Heart left ventricle (tissue), 16 donors: ENCODE measurements at regions not wholly inside any gene's neighbourhood (a gene's known extent, or its start where the extent isn't known, plus 50 kb on each side); places are given as distances from the start of the nearest gene placed in this dataset.

Experiments used
- ATAC-seq, 4 donors: fragments of 200-7000 bp; cut with Tn5 transposase; one replicate each; pipeline ENCODE4 v1.9.1; 2020 to 2022; ENCODE audit warnings: moderate library complexity in 4 of 4, mild to moderate bottlenecking in 3 of 4, moderate number of reproducible peaks in 1 of 4
- DNase-seq, 5 donors: peaks; one replicate each; pipeline ENCODE4 v3.0.0-alpha.2; 2020
- H3K27ac ChIP-seq, 12 donors: fragments of 200-600 bp; sonication (generic) in 4 of 12; one replicate each; pipeline versions ENCODE4 v1.5.0 to v1.8.0; 2016 to 2022; ENCODE audit warnings: mild to moderate bottlenecking in 2 of 12
- H3K27me3 ChIP-seq, 9 donors: fragments of 200-600 bp; sonication (generic) in 2 of 9; one replicate each; pipeline versions ENCODE4 v1.5.1 to v1.8.0; 2016 to 2022; ENCODE audit warnings: mild to moderate bottlenecking in 3 of 9
- H3K36me3 ChIP-seq, 9 donors: fragments of 200-600 bp; sonication (generic) in 2 of 9; one replicate each; pipeline versions ENCODE4 v1.5.0 to v1.8.0; 2018 to 2022; ENCODE audit warnings: mild to moderate bottlenecking in 2 of 9
- H3K4me1 ChIP-seq, 12 donors: fragments of 200-600 bp; sonication (generic) in 4 of 12; one replicate each; pipeline versions ENCODE4 v1.5.0 to v1.8.0; 2016 to 2022; ENCODE audit warnings: mild to moderate bottlenecking in 3 of 12
- H3K4me3 ChIP-seq, 12 donors: fragments of 200-600 bp; sonication (generic) in 4 of 12; one replicate each; pipeline versions ENCODE4 v1.5.0 to v1.8.0; 2017 to 2022; ENCODE audit warnings: mild to moderate bottlenecking in 9 of 12, moderate library complexity in 4 of 12
- H3K9me3 ChIP-seq, 12 donors: fragments of 200-600 bp; sonication (generic) in 4 of 12; one replicate each; pipeline versions ENCODE4 v1.5.0 to v1.8.0; 2016 to 2022; ENCODE audit warnings: mild to moderate bottlenecking in 1 of 12
- CTCF ChIP-seq, 12 donors: fragments of 200-600 bp; sonication (generic) in 4 of 12; IDR thresholded peaks; one replicate each; pipeline versions ENCODE4 v1.5.0 to v1.8.0; 2018 to 2022; ENCODE audit warnings: antibody characterized with exemption in 12 of 12, mild to moderate bottlenecking in 5 of 12
- POLR2A ChIP-seq, 2 donors: fragments of 450-650 bp; IDR thresholded peaks; one replicate each; pipeline ENCODE4 v1.6.1; 2017; ENCODE audit warnings: antibody characterized with exemption in 2 of 2, mild to moderate bottlenecking in 2 of 2, moderate library complexity in 2 of 2
- WGBS, 4 donors: extraction: QIAGEN DNeasy Blood & Tissue Kit in 2 of 4; methylation state at CpG; one replicate each; pipeline versions ENCODE4 v1.1.5 to v1.1.7; 2013 to 2018; 5-methylcytosine and 5-hydroxymethylcytosine counted together
- intact Hi-C, 10 donors: fragments of 100-400 bp; cut with DNase I; formaldehyde crosslinking; loops; one replicate each; pipeline versions ENCODE4 v1.11.1 to v1.14.2; 2022
- donor health status: ischemic (EF 13 %, LVEDD 7.1; RV severe dilation, severe dysfunction).
- donor health status: healthy with polysubstance abuse.
- donor health status: DM: no; HTN: yes; CAD: no.
- donor health status: DM: no; HTN: no; CAD: no.
- donor health status: ischemic (EF 25% LVEDD 6.9; RV normal size, moderate dysfunction).
- donor health status: ischemic (EF 25% LVEDD 5.7; RV mildly dilated, moderate dysfunction).
- donor health status: healthy.
- donor health status: DM: yes; HTN: yes; CAD: no.
- donor health status: ischemic (EF 35%, LVEDD 5.7; RV mildly dilated, moderate dysfunction).
- donor health status: nonischemic (EF 11% LVEDD 7.7; RV severe dilation, severe dysfunction).
- donor health status: DM: yes; HTN: yes; CAD: no.
- donor health status: PGD.
- donor health status: ischemic (EF 29% LVEDD 5.4; RV normal size, mild dysfunction).
- donor health status: nonischemic (EF 23%, LVEDD 6.1; RV moderate dilation, normal function).

- Histone ChIP-seq H3K27ac (no peak overlapping the region), H3K4me3 (no peak overlapping the region), H3K9me3 (peaks cover 0 to 20% (median 3%) of the 10 kb centered on the region in 12 donors), H3K27me3 (no peaks in the 10 kb centered on the region), H3K36me3 (no peaks in the 10 kb centered on the region), H3K4me1 (no peaks in the 10 kb centered on the region)
- ATAC-seq (no peak), DNase-seq (no peak)
- intact Hi-C loops, result no loop called here
- TF ChIP-seq CTCF (IDR thresholded peaks at IDR 0.05) (no peak), POLR2A (IDR thresholded peaks at IDR 0.05) (no peak)
- WGBS, 4 donors, result 78 to 83% (median 81%) methylated on average over 1 of the region's 1 CpG
Observed at GRCh38 chr13:90585392-90585791, 762.1 kb upstream of the MIR17HG start.

- ATAC-seq (no peak), DNase-seq (no peak)
- 67 to 78% (median 73%) methylated on average over 1 of the region's 1 CpG for WGBS, 4 donors
- intact Hi-C loops, result no loop called here
- no peaks in the 10 kb centered on the region for H3K27me3 ChIP-seq
- TF ChIP-seq CTCF (IDR thresholded peaks at IDR 0.05) (no peak), POLR2A (IDR thresholded peaks at IDR 0.05) (no peak)
- no peak overlapping the region for H3K27ac ChIP-seq
- no peaks in the 10 kb centered on the region for H3K36me3 ChIP-seq
- H3K9me3 ChIP-seq, result peaks cover 0 to 18% (median 0%) of the 10 kb centered on the region in 12 donors
- H3K4me1 ChIP-seq, result no peaks in the 10 kb centered on the region
- no peak overlapping the region for H3K4me3 ChIP-seq
Observed at GRCh38 chr13:90591260-90591926, 756.1 kb upstream of the MIR17HG start.

- Histone ChIP-seq H3K27me3 (no peaks in the 10 kb centered on the region), H3K36me3 (no peaks in the 10 kb centered on the region), H3K27ac (no peak overlapping the region), H3K4me3 (no peak overlapping the region), H3K4me1 (no peaks in the 10 kb centered on the region), H3K9me3 (peaks cover 0 to 18% (median 0%) of the 10 kb centered on the region in 12 donors)
- no peak for TF ChIP-seq CTCF (IDR thresholded peaks at IDR 0.05)
- intact Hi-C loops, result no loop called here
- ATAC-seq, result no peak
- DNase-seq, result no peak
- 44 to 58% (median 54%) methylated on average over 2 of the region's 2 CpGs for WGBS, 4 donors
Observed at GRCh38 chr13:90591927-90592268, 755.6 kb upstream of the MIR17HG start.

- DNase-seq, result no peak
- intact Hi-C loops, result no loop called here
- Histone ChIP-seq H3K9me3 (peaks cover 0 to 18% (median 0%) of the 10 kb centered on the region in 12 donors), H3K4me1 (no peaks in the 10 kb centered on the region), H3K27me3 (no peaks in the 10 kb centered on the region), H3K27ac (no peak overlapping the region), H3K4me3 (no peak overlapping the region), H3K36me3 (no peaks in the 10 kb centered on the region)
- WGBS, 4 donors, result 84 to 89% (median 86%) methylated on average over 1 of the region's 1 CpG
- TF ChIP-seq POLR2A (IDR thresholded peaks at IDR 0.05), result no peak
- TF ChIP-seq CTCF (IDR thresholded peaks at IDR 0.05), result no peak
- ATAC-seq, result no peak
Observed at GRCh38 chr13:90592943-90593342, 754.5 kb upstream of the MIR17HG start.
